ENCODE measurements at regions not wholly inside any gene's neighbourhood (a gene's known extent, or its start where the extent isn't known, plus 50 kb on each side); places are given as distances from the start of the nearest gene placed in this dataset.
"Not testable (repeated sequence)": the region's sequence is repeated elsewhere in the genome, so short reads cannot be mapped to it uniquely, and the experiment has no call there.

- DNase-seq (ENCODE audit: low read depth in 2 of 2): no peak
These were observed 174.8 kb downstream of the LACC1 start for GRCh38 chr13:44054525-44054924.

DNA sequence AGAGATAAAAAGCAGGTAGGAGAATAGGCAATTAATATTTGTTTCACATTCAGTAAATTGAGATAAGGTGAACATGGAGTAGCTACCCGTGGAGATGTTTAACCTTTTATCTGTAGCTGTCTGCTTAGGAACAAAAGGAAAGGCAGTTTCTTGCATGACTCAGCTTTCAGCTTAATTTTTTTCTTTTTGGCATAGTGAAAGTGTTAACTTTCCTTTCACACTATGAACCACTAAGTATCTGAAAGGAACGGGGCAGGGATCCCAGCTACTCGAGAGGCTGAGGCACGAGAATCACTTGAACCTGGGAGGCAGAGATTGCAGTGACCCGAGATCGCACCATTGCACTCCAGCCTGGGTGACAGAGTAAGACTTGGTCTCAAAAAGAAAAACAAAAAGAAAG lies 176.0 kb downstream of the LACC1 start:
- not testable (repeated sequence) for DNase-seq (ENCODE audit: low read depth in 2 of 2)

- no peak for DNase-seq (ENCODE audit: low read depth in 2 of 2)
These were observed 178.4 kb downstream of the LACC1 start for GRCh38 chr13:44058067-44058466.

DNA sequence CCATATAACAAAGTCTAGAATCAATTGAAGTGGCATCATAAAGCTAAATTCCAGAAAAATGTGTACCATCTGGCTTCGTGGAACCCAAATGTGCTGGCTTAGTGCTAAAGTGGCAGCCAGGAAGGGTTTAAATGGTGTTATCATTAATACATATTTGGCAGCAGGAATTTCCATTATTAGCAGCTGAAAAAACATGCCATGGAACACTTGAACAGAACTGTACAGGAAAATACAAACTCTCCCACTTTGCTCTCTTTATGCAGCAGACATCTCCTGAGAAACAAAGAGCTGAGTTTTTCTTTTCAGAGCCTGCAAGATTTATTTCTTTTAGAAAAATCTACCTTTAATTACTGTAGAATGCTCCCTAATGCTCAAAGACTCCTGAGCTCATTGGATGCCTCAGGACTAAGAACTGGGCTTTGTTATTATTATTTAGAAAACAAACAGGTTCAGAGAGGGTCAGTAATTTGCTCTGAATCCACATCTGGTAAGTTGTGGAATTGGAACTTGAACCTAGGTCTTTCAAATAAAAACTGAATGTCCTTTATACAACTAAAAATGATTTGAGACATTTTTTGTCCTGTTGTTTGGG lies 179.0 kb downstream of the LACC1 start:
- no peak for DNase-seq (ENCODE audit: low read depth in 2 of 2)

DNA sequence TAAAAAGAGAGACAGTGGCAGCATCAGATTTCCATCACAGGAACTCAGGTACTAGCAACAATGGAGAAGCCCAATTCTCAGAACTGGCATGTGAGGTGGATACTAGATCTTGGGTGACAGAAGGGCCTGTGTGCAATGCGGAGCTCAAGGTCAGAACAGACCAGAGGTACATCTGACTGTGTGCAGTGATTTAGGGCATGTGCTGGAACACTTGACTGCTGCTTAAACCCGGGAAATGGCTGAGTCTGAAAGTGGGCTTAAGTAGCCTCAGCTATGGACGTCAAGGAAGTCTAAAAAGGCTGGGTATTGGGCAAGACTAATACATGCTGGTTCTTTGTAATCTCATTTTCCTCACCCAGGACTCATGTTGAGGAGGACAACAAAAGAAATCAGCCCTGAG lies 182.2 kb downstream of the LACC1 start:
- no peak for DNase-seq (ENCODE audit: low read depth in 2 of 2)

GRCh38 chr13:44063467-44063866 lies 183.8 kb downstream of the LACC1 start:
- DNase-seq (ENCODE audit: low read depth in 2 of 2): no peak

- no peak for DNase-seq (ENCODE audit: low read depth in 2 of 2)
These were observed 184.2 kb downstream of the LACC1 start for GRCh38 chr13:44063881-44064280.

GRCh38 chr13:44064357-44064756 lies 184.7 kb downstream of the LACC1 start:
- no peak for DNase-seq (ENCODE audit: low read depth in 2 of 2)

GRCh38 chr13:44068169-44068568 lies 188.5 kb downstream of the LACC1 start:
- no peak for DNase-seq (ENCODE audit: low read depth in 2 of 2)

- no peak for DNase-seq (ENCODE audit: low read depth in 2 of 2)
These were observed 189.0 kb downstream of the LACC1 start for GRCh38 chr13:44068737-44069136.

- DNase-seq (ENCODE audit: low read depth in 2 of 2): no peak
These were observed 192.8 kb downstream of the LACC1 start for GRCh38 chr13:44072536-44072935.

GRCh38 chr13:44074611-44075010 lies 194.9 kb downstream of the LACC1 start:
- no peak for DNase-seq (ENCODE audit: low read depth in 2 of 2)

GRCh38 chr13:44075113-44075512 lies 195.4 kb downstream of the LACC1 start:
- no peak for DNase-seq (ENCODE audit: low read depth in 2 of 2)

GRCh38 chr13:44078806-44079376 lies 199.2 kb downstream of the LACC1 start:
- DNase-seq (ENCODE audit: low read depth in 2 of 2): no peak

GRCh38 chr13:44079413-44080205 lies 199.9 kb downstream of the LACC1 start:
- no peak for DNase-seq (ENCODE audit: low read depth in 2 of 2)

- DNase-seq (ENCODE audit: low read depth in 2 of 2): no peak
These were observed 204.4 kb downstream of the LACC1 start for GRCh38 chr13:44084146-44084545.

GRCh38 chr13:44086389-44086788 lies 206.7 kb downstream of the LACC1 start:
- DNase-seq (ENCODE audit: low read depth in 2 of 2): no peak

- DNase-seq (ENCODE audit: low read depth in 2 of 2): no peak
These were observed 208.7 kb downstream of the LACC1 start for GRCh38 chr13:44088411-44088810.

DNA sequence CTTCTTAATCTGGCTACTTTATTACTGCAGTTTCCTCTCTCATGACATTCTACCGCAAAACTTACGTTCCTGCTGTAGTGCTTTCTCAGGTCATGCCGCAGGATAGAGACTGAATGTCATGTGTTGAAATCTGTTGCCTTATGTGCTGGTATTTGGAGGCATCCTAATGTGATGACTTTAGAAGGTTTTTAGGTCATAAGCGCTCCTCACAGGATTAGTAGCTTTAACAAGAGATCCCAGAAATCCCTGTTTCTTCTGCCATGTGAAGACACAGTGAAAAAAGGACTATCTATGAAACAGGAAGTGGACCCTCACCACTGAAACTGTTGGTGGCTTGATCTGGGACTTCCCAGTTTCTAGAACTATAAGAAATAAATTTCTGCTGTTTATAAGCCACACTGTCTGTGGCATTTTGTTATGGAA lies 209.3 kb downstream of the LACC1 start:
- no peak for DNase-seq (ENCODE audit: low read depth in 2 of 2)

GRCh38 chr13:44089452-44089851 lies 209.7 kb downstream of the LACC1 start:
- DNase-seq (ENCODE audit: low read depth in 2 of 2): no peak

- no peak for DNase-seq (ENCODE audit: low read depth in 2 of 2)
These were observed 212.6 kb downstream of the LACC1 start for GRCh38 chr13:44092078-44092970.
